ENCODE measurements at regions not wholly inside any gene's neighbourhood (a gene's known extent, or its start where the extent isn't known, plus 50 kb on each side); places are given as distances from the start of the nearest gene placed in this dataset.

GRCh38 chr11:80529726-80530125 lies 1088.9 kb upstream of the TENM4 start:
- POLR2A ChIA-PET (ENCODE audit: partially characterized antibody), result no interaction called here
- no peak overlapping the region for H3K4me2 ChIP-seq (ENCODE audit: insufficient read depth in 1 of 2, low read depth in 2 of 2, low read length in 2 of 2)
- H4K5ac ChIP-seq (ENCODE audit: insufficient read length, low read depth, low read length), result no peak overlapping the region
- no peak overlapping the region for H3K56ac ChIP-seq (replicated peaks; ENCODE audit: insufficient read length, low read depth, low read length)
- no peaks in the 10 kb centered on the region for H3K4me1 ChIP-seq (replicated peaks in 1 of 4; ENCODE audit: control insufficient read depth in 3 of 4, insufficient read depth in 4 of 4, low read length in 3 of 4)
- no peak overlapping the region for H3K27ac ChIP-seq (ENCODE audit: low read depth, low read length)
- no peak overlapping the region for H4K8ac ChIP-seq (ENCODE audit: extremely low read depth, insufficient read depth, low read length)
- WGBS, 2 experiments (ENCODE audit: extremely low coverage in 1 of 2, insufficient coverage in 1 of 2, insufficient read length in 1 of 2, insufficient replicate concordance in 2 of 2, low coverage in 1 of 2, low lambda C conversion rate in 2 of 2, missing lambda C conversion rate in 1 of 2), result 100% methylated on average over 4 of the region's 4 CpGs; no CpG with 5 or more reads in 1 of the 2 experiments
- no peak overlapping the region for H3K4me3 ChIP-seq (ENCODE audit: extremely low read depth in 1 of 4, insufficient read depth in 2 of 4, low read depth in 3 of 4, low read length in 4 of 4)
- no peaks in the 10 kb centered on the region for H3K79me1 ChIP-seq (ENCODE audit: low read depth, low read length)
- no peaks in the 10 kb centered on the region for H3K23me2 ChIP-seq (ENCODE audit: low read depth, low read length)
- no peak overlapping the region for H3K9ac ChIP-seq (replicated peaks in 1 of 4; ENCODE audit: extremely low read depth in 1 of 4, low read depth in 3 of 4, low read length in 3 of 4)
- no peak for DNase-seq (ENCODE audit: low read depth in 1 of 2, low spot score in 2 of 2)
- H3K27me3 ChIP-seq (replicated peaks in 1 of 4; ENCODE audit: control insufficient read depth in 3 of 4, extremely low read depth in 1 of 4, insufficient read depth in 3 of 4, low read length in 3 of 4), result no peaks in the 10 kb centered on the region
- no peak for TF ChIP-seq MAFK (IDR thresholded peaks at IDR 0.05; ENCODE audit: low read depth, low read length)
- no peak for TF ChIP-seq RXRA (IDR thresholded peaks at IDR 0.05; ENCODE audit: insufficient read depth, low read depth, low read length)
- no peak for TF ChIP-seq CHD2 (IDR thresholded peaks at IDR 0.05; ENCODE audit: low read length)
- no peak for TF ChIP-seq JUN (IDR thresholded peaks at IDR 0.05; ENCODE audit: low read depth, low read length)
- TF ChIP-seq JUND (IDR thresholded peaks at IDR 0.05; ENCODE audit: low read length), result no peak
- TF ChIP-seq NRF1 (IDR thresholded peaks at IDR 0.05; ENCODE audit: low read depth, low read length), result no peak
- TF ChIP-seq KDM1A (IDR thresholded peaks at IDR 0.05; ENCODE audit: borderline replicate concordance, low read length), result no peak
- no peak for TF ChIP-seq ATF3 (IDR thresholded peaks at IDR 0.05; ENCODE audit: insufficient read depth, low read depth, low read length)
- TF ChIP-seq HDAC2 (IDR thresholded peaks at IDR 0.05; ENCODE audit: borderline replicate concordance in 1 of 2, low read depth in 2 of 2, low read length in 2 of 2), result no peak
- TF ChIP-seq CBX5 (IDR thresholded peaks at IDR 0.05; ENCODE audit: low read depth, low read length), result no peak
- TF ChIP-seq EZH2 (IDR thresholded peaks at IDR 0.05; ENCODE audit: low read depth, low read length, severe bottlenecking), result no peak
- TF ChIP-seq CEBPB (IDR thresholded peaks at IDR 0.05; ENCODE audit: low read depth, low read length), result no peak
- no peak for TF ChIP-seq E2F6 (IDR thresholded peaks at IDR 0.05)
- no peak overlapping the region for H2BK20ac ChIP-seq (ENCODE audit: low read length)
- H2BK5ac ChIP-seq (ENCODE audit: low read depth, low read length), result no peak overlapping the region
- H4K91ac ChIP-seq (replicated peaks; ENCODE audit: insufficient read length, low read length), result no peak overlapping the region
- H3K23ac ChIP-seq (ENCODE audit: insufficient read length), result no peak overlapping the region
- peaks cover 8 to 16% of the 10 kb centered on the region in 2 experiments for H3K9me3 ChIP-seq (ENCODE audit: insufficient read depth in 2 of 2, low read depth in 1 of 2, low read length in 1 of 2)
- H3K36me3 ChIP-seq (ENCODE audit: control insufficient read depth in 2 of 4, insufficient read depth in 4 of 4, low read length in 3 of 4), result no peaks in the 10 kb centered on the region
- H4K20me1 ChIP-seq (replicated peaks in 1 of 2; ENCODE audit: control insufficient read depth in 1 of 2, insufficient read depth in 2 of 2, low read length in 2 of 2), result no peaks in the 10 kb centered on the region
- no peak overlapping the region for H2BK15ac ChIP-seq (ENCODE audit: low read length)
- no peak overlapping the region for H3K4ac ChIP-seq (replicated peaks; ENCODE audit: insufficient read length, low read depth, low read length)
- no peaks in the 10 kb centered on the region for H3K79me2 ChIP-seq (ENCODE audit: control insufficient read depth in 1 of 2, insufficient read depth in 2 of 2, low read length in 2 of 2)
- CTCF ChIA-PET (ENCODE audit: partially characterized antibody), result no interaction called here
- no peak overlapping the region for H2BK120ac ChIP-seq (replicated peaks; ENCODE audit: low read depth, low read length)
- H2AK5ac ChIP-seq (ENCODE audit: low read depth, low read length), result no peak overlapping the region
- no peak overlapping the region for H3K18ac ChIP-seq (ENCODE audit: extremely low read depth, low read length)
- no peak overlapping the region for H2BK12ac ChIP-seq (ENCODE audit: low read depth, low read length)
- no peak overlapping the region for H2AFZ ChIP-seq (ENCODE audit: low read length)
- FAIRE-seq, result no peak
- no peak overlapping the region for H3K14ac ChIP-seq (ENCODE audit: insufficient read length)

Data from H1 (cell line).